Fibroblast of skin of right biceps (primary cell): ENCODE measurements at regions not wholly inside any gene's neighbourhood (a gene's known extent, or its start where the extent isn't known, plus 50 kb on each side); places are given as distances from the start of the nearest gene placed in this dataset.
"Not testable (repeated sequence)": the region's sequence is repeated elsewhere in the genome, so short reads cannot be mapped to it uniquely, and the experiment has no call there.

Experiments used
- DNase-seq: peaks from one replicate; pipeline ENCODE4 v3.0.0-alpha.2; 2013

DNA sequence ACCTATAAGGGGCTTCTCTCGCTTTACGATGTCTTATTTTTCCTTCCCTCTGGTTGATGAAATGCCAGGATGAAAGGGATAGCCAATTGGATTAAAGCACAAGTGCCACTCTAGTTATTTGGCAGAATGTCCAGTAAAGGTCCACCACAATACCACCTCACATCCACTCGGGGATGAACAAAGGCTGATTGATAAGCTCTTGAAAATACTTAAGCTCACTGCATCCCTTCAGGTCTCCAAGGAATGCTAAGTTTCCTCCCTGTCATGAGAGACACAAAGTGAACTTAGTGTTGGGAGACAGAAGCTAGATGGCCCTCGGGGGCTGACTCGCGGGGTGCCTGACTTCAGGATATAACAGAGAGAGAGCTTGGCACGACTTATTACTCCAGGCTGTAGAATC lies 185.9 kb upstream of the ZNF644 start:
- DNase-seq, result not testable (repeated sequence)

DNA sequence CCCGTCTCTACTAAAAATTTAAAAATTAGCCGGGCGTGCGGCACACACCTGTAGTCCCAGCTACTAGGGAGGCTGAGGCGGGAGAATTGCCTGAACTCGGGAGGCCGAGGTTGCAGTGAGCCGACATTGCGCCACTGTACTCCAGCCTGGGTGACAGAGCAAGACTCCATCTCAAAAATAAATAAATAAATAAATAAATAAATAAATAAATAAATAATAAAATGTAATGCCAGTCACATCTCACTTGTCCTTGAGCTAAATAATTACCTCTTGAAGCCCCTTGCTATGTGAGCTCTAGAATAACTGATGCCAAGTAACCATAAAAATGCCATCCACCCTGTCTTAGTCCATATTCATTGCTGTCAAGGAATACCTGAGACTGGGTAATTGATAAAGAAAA lies 182.3 kb upstream of the ZNF644 start:
- DNase-seq, result not testable (repeated sequence)

- DNase-seq, result no peak
Measured at GRCh38 chr1:91201694-91202093, 179.9 kb upstream of the ZNF644 start.

DNA sequence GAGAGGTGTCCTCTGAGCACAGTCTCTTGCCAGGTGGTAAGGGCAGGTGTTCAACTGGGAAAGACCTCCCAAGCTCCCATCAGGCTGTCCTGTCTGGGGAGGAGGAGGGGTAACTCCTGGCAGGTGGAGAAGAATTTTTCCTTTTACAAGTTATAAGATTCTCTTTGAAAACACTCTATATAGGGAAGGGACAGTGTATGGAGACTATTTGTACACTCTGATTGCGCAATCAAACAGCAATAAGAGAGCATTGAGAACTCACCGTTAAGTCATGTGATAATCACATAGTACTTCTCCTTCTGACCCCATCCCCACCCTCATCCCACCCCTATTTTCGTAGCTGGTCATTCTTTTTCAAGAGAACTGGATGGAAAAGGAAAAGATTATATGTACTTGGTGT lies 179.3 kb upstream of the ZNF644 start:
- DNase-seq, result no peak

DNA sequence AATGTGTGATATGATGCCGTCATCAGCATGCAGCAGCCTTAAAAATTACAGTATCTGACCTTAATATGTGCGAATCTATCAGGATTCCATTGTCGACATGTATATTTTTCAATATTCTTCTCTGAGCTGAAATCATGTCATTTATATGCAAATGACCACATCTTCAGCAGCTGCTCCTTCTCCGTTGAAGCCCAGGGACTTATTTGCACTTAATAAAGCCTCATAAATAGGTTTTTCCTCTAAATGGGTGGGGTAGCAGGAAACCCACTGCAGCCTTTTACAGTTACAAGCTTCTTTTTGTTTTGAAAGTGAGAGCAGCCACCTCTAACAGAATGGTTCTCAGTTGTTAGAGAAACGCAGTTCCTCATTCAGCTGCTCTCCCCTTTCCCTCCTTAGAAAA lies 178.8 kb upstream of the ZNF644 start:
- no peak for DNase-seq

- no peak for DNase-seq
Measured at GRCh38 chr1:91199988-91200387, 178.2 kb upstream of the ZNF644 start.

DNA sequence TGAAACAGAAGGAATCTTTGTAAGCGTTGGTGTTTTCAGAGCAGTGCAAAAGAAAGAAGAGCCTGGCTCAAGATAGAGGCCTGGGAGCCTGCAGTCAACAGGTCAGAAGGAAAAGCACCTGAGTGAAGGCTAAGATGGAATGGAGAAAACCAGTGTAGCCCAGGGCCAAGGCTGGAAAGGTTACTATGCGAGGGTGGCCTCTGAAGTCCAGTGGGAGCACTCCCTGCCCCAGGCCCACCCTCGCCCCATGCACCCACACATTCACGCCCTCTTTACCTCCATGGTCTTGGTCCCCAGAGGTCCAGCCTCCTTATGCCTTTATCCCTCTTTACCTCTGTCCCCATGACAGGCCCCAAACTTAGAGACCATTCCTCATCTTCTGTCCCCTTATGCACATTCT lies 169.2 kb upstream of the ZNF644 start:
- DNase-seq, result no peak

- no peak for DNase-seq
Measured at GRCh38 chr1:91189096-91189495, 167.3 kb upstream of the ZNF644 start.

DNA sequence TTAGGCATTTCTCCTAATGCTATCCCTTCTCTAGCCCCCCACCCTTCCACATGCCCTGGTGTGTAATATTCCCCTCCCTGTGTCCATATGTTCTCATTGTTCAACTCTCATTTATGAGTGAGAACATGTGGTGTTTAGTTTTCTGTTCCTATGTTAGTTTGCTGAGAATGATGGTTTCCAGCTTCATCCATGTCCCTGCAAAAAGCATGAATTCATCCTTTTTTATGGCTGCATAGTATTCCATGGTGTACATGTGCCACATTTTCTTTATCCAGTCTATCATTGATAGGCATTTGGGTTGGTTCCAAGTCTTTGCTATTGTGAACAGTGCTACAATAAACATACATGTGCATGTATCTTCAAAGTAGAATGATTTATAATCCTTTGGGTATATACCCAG lies 161.0 kb upstream of the ZNF644 start:
- DNase-seq, result not testable (repeated sequence)

- DNase-seq, result no peak
Measured at GRCh38 chr1:91176250-91176649, 154.4 kb upstream of the ZNF644 start.

DNA sequence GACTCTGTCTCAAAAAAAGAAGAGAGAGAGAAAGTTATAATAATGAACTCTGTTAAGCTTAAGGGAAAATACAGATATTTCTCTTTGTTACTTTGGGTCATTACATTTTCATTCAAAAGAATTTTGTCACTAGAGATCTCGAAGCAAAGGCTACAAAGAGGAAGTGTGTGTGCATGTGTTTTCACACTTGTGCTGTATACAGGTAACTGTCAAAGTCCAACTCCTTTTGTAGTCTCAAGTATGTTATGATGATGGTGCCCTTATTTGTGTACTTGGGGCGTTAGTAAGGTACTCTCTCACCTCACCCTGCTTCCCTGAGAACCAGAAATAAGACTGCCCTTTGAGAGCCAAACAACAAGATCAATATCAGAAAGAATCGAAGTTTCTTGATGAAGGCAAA lies 152.9 kb upstream of the ZNF644 start:
- no peak for DNase-seq

DNA sequence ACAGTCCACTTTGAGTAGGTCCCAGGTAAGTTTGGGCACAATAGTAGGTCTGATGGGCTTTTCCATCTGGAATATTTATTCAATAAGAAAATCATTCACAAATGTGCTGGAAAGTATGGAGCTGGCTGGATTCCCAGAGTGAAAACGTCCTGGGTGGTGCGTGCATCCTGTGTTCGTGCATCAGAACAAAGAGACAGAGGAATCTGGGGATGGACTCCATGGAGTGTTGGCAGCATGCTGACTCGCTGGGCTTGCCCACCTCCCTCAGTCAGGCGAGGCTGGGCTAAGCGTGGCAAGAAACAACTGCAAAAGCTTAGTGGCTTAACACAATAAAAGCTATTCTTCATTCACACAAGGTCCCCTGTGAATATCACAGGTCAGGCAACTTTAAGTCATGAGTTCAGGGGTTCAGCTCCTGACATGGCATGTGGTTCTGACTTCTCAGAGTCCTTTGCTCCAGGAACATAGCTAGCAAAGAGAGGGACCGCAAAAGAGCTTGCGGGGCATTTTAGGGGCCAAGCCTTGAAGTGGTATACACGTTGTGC lies 151.6 kb upstream of the ZNF644 start:
- peak; percentile 50 for DNase-seq

- no peak for DNase-seq
Measured at GRCh38 chr1:91172541-91172940, 150.7 kb upstream of the ZNF644 start.

DNA sequence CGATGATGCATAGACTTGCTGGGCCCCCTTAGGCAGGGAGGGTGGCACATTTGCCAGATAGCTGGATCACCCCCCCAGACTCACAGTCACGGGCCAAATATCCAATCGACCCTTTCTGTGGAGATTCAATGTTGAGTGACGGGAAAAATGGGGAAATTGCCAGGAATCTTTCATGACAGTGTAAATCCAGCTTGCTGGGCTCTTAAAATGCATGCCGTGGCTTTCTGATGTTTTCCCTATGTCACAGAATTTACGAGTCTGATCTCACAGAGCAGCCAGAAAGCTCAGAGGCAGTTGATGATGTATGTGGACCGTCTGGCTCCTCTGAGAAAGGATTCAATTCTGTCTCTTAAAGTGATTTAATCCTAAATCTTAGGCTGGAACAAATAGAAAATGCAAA lies 150.1 kb upstream of the ZNF644 start:
- peak; percentile 47 for DNase-seq

DNA sequence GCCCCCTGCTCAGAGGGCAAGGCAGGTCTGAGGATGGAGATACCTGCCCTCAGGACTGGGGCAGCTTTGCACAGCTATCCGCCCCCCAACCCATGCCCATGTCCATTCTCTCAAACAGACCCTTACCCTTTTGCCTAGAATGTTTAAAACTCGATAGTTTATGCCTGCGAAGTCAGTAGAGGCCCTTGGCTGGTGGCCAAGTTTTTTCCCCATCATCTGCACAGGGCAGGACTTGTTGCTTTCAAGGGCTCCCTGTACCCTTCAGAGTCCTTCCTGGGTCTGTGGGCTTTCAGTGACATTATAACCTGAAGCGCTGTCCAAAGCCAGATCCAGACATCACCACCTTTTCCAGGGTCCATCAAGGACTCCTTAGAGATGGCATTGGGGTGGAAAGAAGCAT lies 148.7 kb upstream of the ZNF644 start:
- DNase-seq, result no peak

DNA sequence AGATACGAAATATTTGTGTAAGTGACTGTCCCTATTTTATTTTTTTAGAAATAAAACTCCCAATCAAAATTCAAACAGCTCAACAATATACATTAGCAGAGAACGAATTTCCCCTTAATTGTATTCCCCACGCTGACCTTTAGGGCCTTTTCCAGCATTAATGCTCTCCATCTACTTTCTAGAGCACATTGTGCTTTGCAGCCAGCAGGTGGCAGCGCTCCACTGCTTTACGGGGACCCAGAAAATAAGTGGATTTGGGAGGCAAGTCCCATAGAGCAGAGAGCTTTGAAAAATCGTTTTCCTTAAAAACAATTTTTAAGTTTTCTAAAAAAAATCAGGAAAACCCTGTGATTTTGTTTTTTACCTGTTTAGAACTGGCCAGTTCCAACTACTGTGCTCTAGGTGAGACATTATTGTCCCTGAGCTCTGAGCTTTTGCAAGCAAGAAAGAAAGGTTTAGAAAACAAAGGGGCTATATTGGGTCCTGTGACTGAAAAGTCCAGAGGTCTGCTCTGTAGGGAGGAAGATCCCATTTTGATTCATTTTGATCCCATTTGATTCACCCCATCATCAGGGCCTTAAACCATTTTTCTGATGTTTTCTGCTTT lies 144.4 kb upstream of the ZNF644 start:
- peak; percentile 46 for DNase-seq

GRCh38 chr1:91165033-91165654 lies 143.3 kb upstream of the ZNF644 start:
- peak; percentile 53 for DNase-seq

DNA sequence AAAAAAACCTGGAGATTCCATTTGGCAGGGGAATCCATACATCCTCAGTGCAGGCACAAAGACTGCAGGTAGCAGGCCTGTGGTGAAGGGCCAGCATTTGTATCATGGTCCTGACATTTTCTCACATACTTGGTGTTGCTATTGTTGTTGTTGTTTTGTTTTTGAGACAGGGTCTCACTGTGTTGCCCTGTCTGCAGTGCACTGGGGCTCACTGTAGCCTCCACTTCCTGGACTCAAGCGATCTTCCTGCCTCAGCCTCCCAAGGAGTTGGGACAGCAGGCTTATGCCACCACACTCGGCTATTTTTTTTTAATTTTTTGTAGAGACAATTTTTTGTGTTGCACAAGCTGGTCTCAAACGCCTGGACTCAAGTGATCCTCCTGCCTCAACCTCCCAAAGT lies 140.8 kb upstream of the ZNF644 start:
- no peak for DNase-seq

GRCh38 chr1:91161749-91162148 lies 139.9 kb upstream of the ZNF644 start:
- DNase-seq, result no peak

DNA sequence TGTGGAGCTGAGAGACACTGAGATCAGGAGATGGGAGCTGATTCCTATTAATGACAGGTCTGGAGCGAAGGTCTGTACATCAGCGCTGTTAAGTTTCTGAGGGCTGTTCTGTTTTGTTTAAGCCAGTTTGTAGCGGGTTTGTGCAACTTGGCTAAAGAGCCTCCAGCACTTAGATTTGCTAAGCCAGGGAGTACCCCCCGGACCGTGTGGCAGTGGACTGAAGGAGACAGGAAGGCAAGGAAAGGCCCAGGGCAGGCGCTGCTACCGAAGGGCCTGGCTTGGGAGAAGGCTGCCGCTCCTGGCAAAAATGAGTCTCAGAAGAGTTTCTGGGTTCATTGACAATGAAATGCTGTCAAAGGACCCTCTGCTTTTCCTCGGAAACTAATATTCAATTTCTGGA lies 139.3 kb upstream of the ZNF644 start:
- DNase-seq, result no peak

DNA sequence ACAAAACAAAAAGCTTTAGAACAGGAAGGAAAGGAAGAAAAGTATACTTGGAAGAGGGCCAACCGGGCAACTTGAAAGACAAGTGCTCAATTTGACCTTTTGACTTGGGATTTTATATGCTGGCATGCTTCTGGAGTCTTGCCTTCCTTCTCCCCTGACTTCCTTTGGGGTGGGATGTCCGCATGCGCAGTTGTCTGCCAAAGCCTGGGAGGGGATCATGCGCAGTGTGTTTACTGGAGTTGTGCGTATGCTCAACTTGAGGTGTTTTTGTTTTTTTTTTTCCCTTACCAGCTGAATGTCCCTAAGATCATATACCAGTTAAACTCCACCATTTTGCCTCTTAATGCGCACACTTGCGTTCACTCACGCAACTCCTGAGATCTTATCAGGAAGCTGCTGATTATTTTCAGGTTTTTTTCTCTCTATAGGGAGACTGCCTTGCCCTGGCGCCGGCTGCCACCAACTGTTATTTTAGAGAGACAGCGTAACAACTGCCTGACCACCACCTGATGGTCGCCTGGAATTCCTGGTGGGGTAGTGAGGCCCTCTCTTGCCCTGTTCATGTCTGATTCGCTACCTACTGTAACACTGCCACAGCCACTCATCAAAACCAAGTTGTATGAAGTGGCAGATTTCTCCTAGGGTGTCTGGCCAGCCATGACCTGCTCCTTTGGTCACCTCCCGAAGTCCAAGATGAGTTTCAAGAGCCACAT lies 138.7 kb upstream of the ZNF644 start:
- no peak for DNase-seq

GRCh38 chr1:91153341-91153740 lies 131.5 kb upstream of the ZNF644 start:
- no peak for DNase-seq

DNA sequence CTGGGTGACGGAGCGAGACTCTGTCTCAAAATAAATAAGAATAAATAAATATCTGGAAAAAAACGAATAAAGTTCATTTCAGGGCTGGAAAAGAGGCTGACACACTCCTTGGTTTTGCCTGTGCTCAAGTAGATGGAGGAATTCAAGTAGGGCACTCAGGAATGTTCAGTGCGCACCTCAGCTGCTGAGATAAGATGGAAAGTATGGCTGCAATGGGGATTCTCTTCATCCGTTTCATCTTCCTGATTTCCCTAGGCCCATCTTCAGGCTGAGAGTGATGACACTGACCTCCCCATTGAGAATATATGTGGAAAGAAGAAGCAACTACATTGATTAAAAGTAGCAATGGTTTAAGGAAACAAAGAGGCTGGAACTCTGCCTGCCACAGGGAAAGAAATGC lies 130.5 kb upstream of the ZNF644 start:
- no peak for DNase-seq

DNA sequence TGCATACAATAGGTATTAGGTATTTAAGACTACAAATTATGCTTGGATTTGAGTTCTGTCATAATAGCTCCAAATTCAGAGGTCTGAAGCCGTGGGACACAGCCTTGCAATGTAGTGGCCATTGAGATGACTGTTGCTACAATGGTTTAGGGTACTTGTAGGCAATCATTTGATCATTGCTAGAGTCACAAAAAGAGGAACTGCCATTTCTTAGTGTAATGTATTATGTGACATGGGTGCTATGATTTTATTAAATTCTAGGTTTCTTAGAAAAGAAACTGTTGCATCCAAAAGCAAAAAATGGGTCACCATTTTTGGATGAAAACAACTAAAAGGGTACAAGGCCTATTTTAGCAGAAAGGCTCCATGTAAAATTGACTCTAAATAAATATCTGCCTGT lies 129.9 kb upstream of the ZNF644 start:
- DNase-seq, result no peak
